Uterus (tissue), 3 donors: ENCODE measurements at regions not wholly inside any gene's neighbourhood (a gene's known extent, or its start where the extent isn't known, plus 50 kb on each side); places are given as distances from the start of the nearest gene placed in this dataset.

Source experiments
- DNase-seq, 2 donors: peaks; one replicate each; pipeline ENCODE4 v3.0.0-alpha.2; 2019 to 2020
- H3K27ac ChIP-seq, 2 donors: fragments of 200-600 bp; sonication (generic); 1 replicate in 1 of 2; 2 replicates in 1 of 2; pipeline ENCODE4 v1.5.1; 2016 to 2018
- H3K27me3 ChIP-seq, 2 donors: fragments of 200-600 bp; sonication (generic); one replicate each; pipeline ENCODE4 v1.5.1; 2018 to 2019; ENCODE audit warnings: control low read depth in 1 of 2
- H3K36me3 ChIP-seq, 2 donors: fragments of 200-600 bp; sonication (generic); one replicate each; pipeline ENCODE4 v1.5.1; 2019; ENCODE audit warnings: control low read depth in 1 of 2
- H3K4me1 ChIP-seq, 2 donors: fragments of 200-600 bp; sonication (generic); one replicate each; pipeline ENCODE4 v1.5.1; 2018 to 2019; ENCODE audit warnings: control low read depth in 1 of 2
- H3K4me3 ChIP-seq, 2 donors: fragments of 200-600 bp; sonication (generic); 1 replicate in 1 of 2; 2 replicates in 1 of 2; pipeline ENCODE4 v1.5.1; 2018 to 2019; ENCODE audit warnings: mild to moderate bottlenecking in 1 of 2
- H3K9me3 ChIP-seq, 2 donors: fragments of 200-600 bp; sonication (generic); one replicate each; pipeline ENCODE4 v1.5.1; 2019; ENCODE audit warnings: control low read depth in 1 of 2
- CTCF ChIP-seq, 4 experiments: fragments of 200-600 bp in 2 of 4; fragments of 450-650 bp in 2 of 4; sonication (generic) in 2 of 4; IDR thresholded peaks; one replicate each; pipeline ENCODE4 v1.5.1; 2016 to 2019; ENCODE audit warnings: antibody characterized with exemption in 4 of 4, mild to moderate bottlenecking in 2 of 4, moderate library complexity in 1 of 4
- POLR2A ChIP-seq, 2 donors: fragments of 450-650 bp; IDR thresholded peaks; one replicate each; pipeline ENCODE4 v1.6.1; 2016; ENCODE audit warnings: antibody characterized with exemption in 2 of 2, mild to moderate bottlenecking in 1 of 2, moderate library complexity in 1 of 2
- intact Hi-C: fragments of 100-400 bp; cut with DNase I; formaldehyde crosslinking; loops from one replicate; pipeline ENCODE4 v1.15.1; 2023; ENCODE audit warnings: low total_unique reads
- donor health status: DM: yes; HTN: yes; CAD: no.

GRCh38 chr4:33551244-33551643 lies 2693.1 kb downstream of the ARAP2 start:
- no peak overlapping the region for H3K4me3 ChIP-seq
- H3K36me3 ChIP-seq = no peaks in the 10 kb centered on the region
- no peaks in the 10 kb centered on the region for H3K9me3 ChIP-seq
- no peaks in the 10 kb centered on the region for H3K4me1 ChIP-seq
- intact Hi-C loops = no loop called here
- H3K27ac ChIP-seq = no peak overlapping the region
- no peaks in the 10 kb centered on the region for H3K27me3 ChIP-seq
- DNase-seq = no peak
- TF ChIP-seq CTCF (IDR thresholded peaks at IDR 0.05) (no peak), POLR2A (IDR thresholded peaks at IDR 0.05) (no peak)

GRCh38 chr4:33561259-33561658 lies 2683.1 kb downstream of the ARAP2 start:
- Histone ChIP-seq H3K4me3 (no peak overlapping the region), H3K4me1 (no peaks in the 10 kb centered on the region), H3K27me3 (no peaks in the 10 kb centered on the region), H3K36me3 (no peaks in the 10 kb centered on the region), H3K27ac (no peak overlapping the region), H3K9me3 (no peaks in the 10 kb centered on the region)
- TF ChIP-seq POLR2A (IDR thresholded peaks at IDR 0.05) = no peak
- no peak for TF ChIP-seq CTCF (IDR thresholded peaks at IDR 0.05)
- no peak for DNase-seq
- intact Hi-C loops = no loop called here

- intact Hi-C loops = no loop called here
- Histone ChIP-seq H3K36me3 (no peaks in the 10 kb centered on the region), H3K4me1 (no peaks in the 10 kb centered on the region), H3K27me3 (no peaks in the 10 kb centered on the region), H3K9me3 (no peaks in the 10 kb centered on the region), H3K4me3 (no peak overlapping the region), H3K27ac (no peak overlapping the region)
- TF ChIP-seq POLR2A (IDR thresholded peaks at IDR 0.05) = no peak
- TF ChIP-seq CTCF (IDR thresholded peaks at IDR 0.05) = no peak
- DNase-seq = no peak
Measured at GRCh38 chr4:33566649-33567048, 2677.7 kb downstream of the ARAP2 start.

- Histone ChIP-seq H3K4me1 (no peaks in the 10 kb centered on the region), H3K4me3 (no peak overlapping the region), H3K36me3 (no peaks in the 10 kb centered on the region), H3K27ac (no peak overlapping the region), H3K27me3 (no peaks in the 10 kb centered on the region), H3K9me3 (no peaks in the 10 kb centered on the region)
- no peak for DNase-seq
- intact Hi-C loops = no loop called here
- TF ChIP-seq CTCF (IDR thresholded peaks at IDR 0.05) (no peak), POLR2A (IDR thresholded peaks at IDR 0.05) (no peak)
Measured at GRCh38 chr4:33577791-33578190, 2666.5 kb downstream of the ARAP2 start.

- intact Hi-C loops = no loop called here
- no peaks in the 10 kb centered on the region for H3K27me3 ChIP-seq
- H3K27ac ChIP-seq = no peak overlapping the region
- TF ChIP-seq POLR2A (IDR thresholded peaks at IDR 0.05) (no peak), CTCF (IDR thresholded peaks at IDR 0.05) (no peak)
- no peaks in the 10 kb centered on the region for H3K4me1 ChIP-seq
- no peak overlapping the region for H3K4me3 ChIP-seq
- no peaks in the 10 kb centered on the region for H3K9me3 ChIP-seq
- H3K36me3 ChIP-seq = no peaks in the 10 kb centered on the region
- no peak for DNase-seq
Measured at GRCh38 chr4:33579951-33580350, 2664.4 kb downstream of the ARAP2 start.
